Keratinocyte (primary cell): ENCODE measurements at regions not wholly inside any gene's neighbourhood (a gene's known extent, or its start where the extent isn't known, plus 50 kb on each side); places are given as distances from the start of the nearest gene placed in this dataset.

ENCODE experiments used
- EZH2 ChIP-seq: IDR thresholded peaks from one replicate; pipeline ENCODE4 v1.6.1; 2012; ENCODE audit warnings: inconsistent platforms, mild to moderate bottlenecking, low read length, moderate library complexity
- TF ChIP-seq, protein P1 (sequence below), 3 experiments: IDR thresholded peaks in 1 of 3; conservative IDR thresholded peaks in 1 of 3; optimal IDR thresholded peaks in 1 of 3; 2 replicates in 2 of 3; 3 replicates in 1 of 3; pipeline versions ENCODE3 to v1.5.1; 2011; ENCODE audit warnings: low read length in 3 of 3, mild to moderate bottlenecking in 3 of 3, moderate library complexity in 2 of 3, control low read depth in 1 of 3, inconsistent platforms in 1 of 3; ENCODE audit not compliant: insufficient read depth in 2 of 3; ENCODE audit errors: extremely low read depth in 1 of 3

DNA sequence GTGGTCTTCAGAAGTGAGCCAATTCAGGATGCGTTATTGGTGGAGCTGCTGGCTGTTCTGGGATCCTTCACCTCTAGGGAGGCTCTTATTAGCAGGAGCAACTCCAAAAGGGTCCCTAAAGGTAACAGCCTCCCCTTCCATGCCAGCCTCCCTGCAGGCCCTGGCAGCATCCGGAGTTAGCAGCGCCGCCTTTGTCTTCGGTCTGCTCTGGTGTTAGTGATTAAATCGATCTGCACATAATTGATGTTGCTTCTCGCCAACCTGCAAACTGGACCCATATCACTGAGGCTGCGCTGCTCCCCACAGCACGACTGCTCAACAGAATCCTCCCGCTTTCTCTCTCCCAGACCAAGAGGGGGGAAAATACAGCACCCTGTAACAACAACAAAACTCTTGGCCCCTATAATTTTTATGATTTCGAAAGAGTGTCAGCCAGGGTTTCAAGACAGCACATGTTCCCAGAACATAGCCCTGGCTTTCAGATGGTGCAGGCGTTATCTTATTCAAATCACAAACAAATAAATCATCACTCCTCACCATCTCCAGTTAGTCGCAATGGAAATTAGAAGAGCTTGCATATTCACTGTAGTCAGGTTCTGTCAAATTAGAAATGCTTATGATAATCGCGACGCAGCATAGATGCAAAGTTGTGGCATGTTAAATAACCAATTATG is 76.0 kb downstream of the IRX3 start:
- TF ChIP-seq, protein P1, sequence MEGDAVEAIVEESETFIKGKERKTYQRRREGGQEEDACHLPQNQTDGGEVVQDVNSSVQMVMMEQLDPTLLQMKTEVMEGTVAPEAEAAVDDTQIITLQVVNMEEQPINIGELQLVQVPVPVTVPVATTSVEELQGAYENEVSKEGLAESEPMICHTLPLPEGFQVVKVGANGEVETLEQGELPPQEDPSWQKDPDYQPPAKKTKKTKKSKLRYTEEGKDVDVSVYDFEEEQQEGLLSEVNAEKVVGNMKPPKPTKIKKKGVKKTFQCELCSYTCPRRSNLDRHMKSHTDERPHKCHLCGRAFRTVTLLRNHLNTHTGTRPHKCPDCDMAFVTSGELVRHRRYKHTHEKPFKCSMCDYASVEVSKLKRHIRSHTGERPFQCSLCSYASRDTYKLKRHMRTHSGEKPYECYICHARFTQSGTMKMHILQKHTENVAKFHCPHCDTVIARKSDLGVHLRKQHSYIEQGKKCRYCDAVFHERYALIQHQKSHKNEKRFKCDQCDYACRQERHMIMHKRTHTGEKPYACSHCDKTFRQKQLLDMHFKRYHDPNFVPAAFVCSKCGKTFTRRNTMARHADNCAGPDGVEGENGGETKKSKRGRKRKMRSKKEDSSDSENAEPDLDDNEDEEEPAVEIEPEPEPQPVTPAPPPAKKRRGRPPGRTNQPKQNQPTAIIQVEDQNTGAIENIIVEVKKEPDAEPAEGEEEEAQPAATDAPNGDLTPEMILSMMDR (optimal IDR thresholded peaks at IDR 0.05 in 1 of 3, IDR thresholded peaks at IDR 0.05 in 1 of 3, conservative IDR thresholded peaks at IDR 0.05 in 1 of 3; ENCODE audit: extremely low read depth in 1 of 3, insufficient read depth in 2 of 3, low read length in 3 of 3) = no peak
- TF ChIP-seq EZH2 = peak; percentile 30
